Neutrophil (primary cell): ENCODE measurements at regions not wholly inside any gene's neighbourhood (a gene's known extent, or its start where the extent isn't known, plus 50 kb on each side); places are given as distances from the start of the nearest gene placed in this dataset.

Source experiments
- H3K27ac ChIP-seq: fragments of 200-600 bp; sonication (generic); 2 replicates; pipeline ENCODE4 v1.5.1; 2016; ENCODE audit warnings: mild to moderate bottlenecking, moderate library complexity
- H3K27me3 ChIP-seq: fragments of 200-600 bp; sonication (generic); 2 replicates; pipeline ENCODE4 v1.6.0; 2016; ENCODE audit warnings: mild to moderate bottlenecking
- H3K36me3 ChIP-seq: fragments of 200-600 bp; sonication (generic); 2 replicates; pipeline ENCODE4 v1.5.1; 2017
- H3K4me1 ChIP-seq, 2 experiments: fragments of 200-600 bp in 1 of 2; sonication (generic) in 1 of 2; 1 replicate in 1 of 2; 2 replicates in 1 of 2; pipeline versions ENCODE4 v1.5.1 to v1.6.1; 2013 to 2016; ENCODE audit warnings: low read depth in 1 of 2, low read length in 1 of 2, mild to moderate bottlenecking in 1 of 2, moderate library complexity in 1 of 2; ENCODE audit not compliant: control insufficient read depth in 1 of 2, insufficient read depth in 1 of 2
- H3K4me3 ChIP-seq, 2 experiments: fragments of 200-600 bp in 1 of 2; sonication (generic) in 1 of 2; 1 replicate in 1 of 2; 2 replicates in 1 of 2; pipeline ENCODE4 v1.5.1; 2013 to 2016; ENCODE audit warnings: low read depth in 1 of 2, low read length in 1 of 2, mild to moderate bottlenecking in 1 of 2, moderate library complexity in 1 of 2
- H3K9me3 ChIP-seq: fragments of 200-600 bp; sonication (generic); 2 replicates; pipeline ENCODE4 v1.5.1; 2016
- TF ChIP-seq, protein P1 (sequence below): fragments of 200-600 bp; sonication (generic); IDR thresholded peaks from 2 replicates; pipeline ENCODE4 v1.5.1; 2016; ENCODE audit warnings: antibody characterized with exemption

DNA sequence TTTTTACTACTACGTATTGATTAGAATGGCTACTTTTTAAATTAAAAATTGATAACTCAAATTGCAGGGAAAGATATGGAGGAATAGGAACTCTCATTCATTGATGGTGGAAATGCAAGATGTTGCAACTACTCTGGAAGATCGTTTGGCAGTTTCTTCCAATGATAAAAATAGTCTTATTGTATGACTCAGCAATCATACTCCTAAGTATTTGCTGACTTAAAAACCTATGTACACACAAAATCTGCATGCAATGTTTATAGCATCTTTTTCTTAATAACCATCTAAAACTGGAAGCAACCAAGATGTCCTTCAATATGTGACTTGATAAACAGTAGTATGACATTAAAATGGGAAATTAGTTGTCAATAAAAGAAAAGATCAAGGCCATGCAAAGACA is 87.4 kb upstream of the LRRC3B start:
- no peaks in the 10 kb centered on the region for H3K27me3 ChIP-seq
- H3K9me3 ChIP-seq = no peaks in the 10 kb centered on the region
- no peak overlapping the region for H3K4me3 ChIP-seq
- H3K4me1 ChIP-seq = no peaks in the 10 kb centered on the region
- H3K27ac ChIP-seq = no peak overlapping the region
- TF ChIP-seq, protein P1, sequence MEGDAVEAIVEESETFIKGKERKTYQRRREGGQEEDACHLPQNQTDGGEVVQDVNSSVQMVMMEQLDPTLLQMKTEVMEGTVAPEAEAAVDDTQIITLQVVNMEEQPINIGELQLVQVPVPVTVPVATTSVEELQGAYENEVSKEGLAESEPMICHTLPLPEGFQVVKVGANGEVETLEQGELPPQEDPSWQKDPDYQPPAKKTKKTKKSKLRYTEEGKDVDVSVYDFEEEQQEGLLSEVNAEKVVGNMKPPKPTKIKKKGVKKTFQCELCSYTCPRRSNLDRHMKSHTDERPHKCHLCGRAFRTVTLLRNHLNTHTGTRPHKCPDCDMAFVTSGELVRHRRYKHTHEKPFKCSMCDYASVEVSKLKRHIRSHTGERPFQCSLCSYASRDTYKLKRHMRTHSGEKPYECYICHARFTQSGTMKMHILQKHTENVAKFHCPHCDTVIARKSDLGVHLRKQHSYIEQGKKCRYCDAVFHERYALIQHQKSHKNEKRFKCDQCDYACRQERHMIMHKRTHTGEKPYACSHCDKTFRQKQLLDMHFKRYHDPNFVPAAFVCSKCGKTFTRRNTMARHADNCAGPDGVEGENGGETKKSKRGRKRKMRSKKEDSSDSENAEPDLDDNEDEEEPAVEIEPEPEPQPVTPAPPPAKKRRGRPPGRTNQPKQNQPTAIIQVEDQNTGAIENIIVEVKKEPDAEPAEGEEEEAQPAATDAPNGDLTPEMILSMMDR = no peak
- no peaks in the 10 kb centered on the region for H3K36me3 ChIP-seq

GRCh38 chr3:26536955-26537354 is 85.6 kb upstream of the LRRC3B start:
- no peak overlapping the region for H3K27ac ChIP-seq
- TF ChIP-seq, protein P1 = no peak
- no peaks in the 10 kb centered on the region for H3K9me3 ChIP-seq
- no peaks in the 10 kb centered on the region for H3K27me3 ChIP-seq
- no peaks in the 10 kb centered on the region for H3K36me3 ChIP-seq
- H3K4me1 ChIP-seq = no peaks in the 10 kb centered on the region
- no peak overlapping the region for H3K4me3 ChIP-seq

DNA sequence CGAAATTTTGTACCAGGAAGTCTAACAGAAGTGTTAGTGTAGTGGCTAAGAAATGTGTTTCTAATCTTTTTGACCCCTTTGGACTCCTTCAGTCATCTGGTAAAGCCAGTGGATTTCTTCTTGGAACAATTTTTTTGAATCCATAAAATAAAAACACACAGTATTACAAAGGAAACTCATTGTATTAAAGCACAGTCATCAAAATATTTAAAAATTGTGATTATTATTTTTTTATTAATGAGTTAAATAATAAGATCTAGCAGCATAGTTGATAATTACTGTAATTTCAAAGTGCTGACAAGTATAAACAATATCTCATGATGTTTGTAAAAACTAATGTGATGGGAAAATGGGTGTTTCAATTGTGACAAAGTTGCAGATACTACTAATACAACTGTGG is 72.2 kb upstream of the LRRC3B start:
- Histone ChIP-seq H3K4me1 (no peaks in the 10 kb centered on the region), H3K27me3 (no peaks in the 10 kb centered on the region), H3K36me3 (no peaks in the 10 kb centered on the region), H3K9me3 (no peaks in the 10 kb centered on the region), H3K4me3 (no peak overlapping the region), H3K27ac (no peak overlapping the region)
- TF ChIP-seq, protein P1 = no peak

DNA sequence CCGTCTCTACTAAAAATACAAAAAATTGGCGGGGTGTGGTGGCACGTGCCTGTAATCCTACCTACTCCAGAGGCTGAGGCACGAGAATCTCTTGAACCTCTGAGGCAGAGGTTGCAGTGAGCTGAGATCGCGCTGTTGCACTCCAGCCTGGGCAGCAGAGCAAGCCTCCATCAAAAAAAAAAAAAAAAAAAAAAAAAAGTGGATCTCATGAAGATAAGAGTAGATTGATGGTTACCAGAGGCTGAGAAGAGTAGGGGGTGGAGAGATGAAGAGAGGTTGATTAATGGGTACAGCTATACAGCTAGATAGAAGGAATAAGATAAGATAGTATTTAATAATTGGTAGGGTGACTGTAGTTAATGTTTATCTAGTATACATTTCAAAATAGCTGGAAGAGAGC is 65.9 kb upstream of the LRRC3B start:
- Histone ChIP-seq H3K4me3 (no peak overlapping the region), H3K36me3 (no peaks in the 10 kb centered on the region), H3K4me1 (no peaks in the 10 kb centered on the region), H3K27ac (no peak overlapping the region), H3K9me3 (no peaks in the 10 kb centered on the region), H3K27me3 (no peaks in the 10 kb centered on the region)
- TF ChIP-seq, protein P1 = no peak

DNA sequence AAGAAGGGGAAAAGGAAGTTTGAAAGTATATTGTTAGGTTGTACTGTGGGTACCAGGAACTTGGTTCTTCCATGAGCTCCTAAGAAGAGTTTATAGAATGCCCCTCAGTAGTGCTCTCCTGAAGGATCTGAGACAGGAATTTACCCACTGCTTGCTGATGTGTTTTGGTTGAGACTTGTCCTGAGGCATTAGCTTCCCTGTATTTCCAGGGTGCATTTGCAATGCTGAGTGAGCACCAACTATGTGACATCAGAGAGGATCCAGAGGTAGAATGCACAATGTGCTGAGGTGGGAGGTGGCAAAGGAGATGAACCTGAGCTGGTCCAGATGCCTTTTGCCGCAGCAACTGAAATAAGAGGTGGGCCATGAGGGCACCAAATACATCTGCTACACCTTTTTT is 64.3 kb upstream of the LRRC3B start:
- H3K9me3 ChIP-seq = no peaks in the 10 kb centered on the region
- H3K36me3 ChIP-seq = no peaks in the 10 kb centered on the region
- TF ChIP-seq, protein P1 = no peak
- H3K4me3 ChIP-seq = no peak overlapping the region
- no peaks in the 10 kb centered on the region for H3K27me3 ChIP-seq
- no peak overlapping the region for H3K27ac ChIP-seq
- no peaks in the 10 kb centered on the region for H3K4me1 ChIP-seq

DNA sequence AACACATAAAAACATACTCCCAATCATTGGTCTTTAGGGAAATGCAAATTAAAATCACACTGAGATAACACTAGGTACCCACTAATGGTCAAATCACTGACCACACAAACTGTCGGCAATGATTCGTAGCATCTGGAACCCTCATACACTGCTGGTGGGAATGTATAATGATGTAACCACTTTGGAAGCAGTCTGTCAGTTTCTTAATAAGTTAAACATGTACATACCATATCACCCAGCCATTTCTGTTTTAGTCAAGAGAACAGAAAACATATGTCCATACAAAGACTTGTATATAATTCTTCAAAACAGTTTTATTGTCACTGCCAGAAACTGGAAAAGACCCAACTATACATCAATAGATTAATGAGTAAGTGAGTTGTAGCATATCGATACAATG is 63.3 kb upstream of the LRRC3B start:
- TF ChIP-seq, protein P1 = no peak
- Histone ChIP-seq H3K4me3 (no peak overlapping the region), H3K9me3 (no peaks in the 10 kb centered on the region), H3K4me1 (no peaks in the 10 kb centered on the region), H3K27ac (no peak overlapping the region), H3K27me3 (no peaks in the 10 kb centered on the region), H3K36me3 (no peaks in the 10 kb centered on the region)
